ENCODE measurements at regions not wholly inside any gene's neighbourhood (a gene's known extent, or its start where the extent isn't known, plus 50 kb on each side); places are given as distances from the start of the nearest gene placed in this dataset.

DNA sequence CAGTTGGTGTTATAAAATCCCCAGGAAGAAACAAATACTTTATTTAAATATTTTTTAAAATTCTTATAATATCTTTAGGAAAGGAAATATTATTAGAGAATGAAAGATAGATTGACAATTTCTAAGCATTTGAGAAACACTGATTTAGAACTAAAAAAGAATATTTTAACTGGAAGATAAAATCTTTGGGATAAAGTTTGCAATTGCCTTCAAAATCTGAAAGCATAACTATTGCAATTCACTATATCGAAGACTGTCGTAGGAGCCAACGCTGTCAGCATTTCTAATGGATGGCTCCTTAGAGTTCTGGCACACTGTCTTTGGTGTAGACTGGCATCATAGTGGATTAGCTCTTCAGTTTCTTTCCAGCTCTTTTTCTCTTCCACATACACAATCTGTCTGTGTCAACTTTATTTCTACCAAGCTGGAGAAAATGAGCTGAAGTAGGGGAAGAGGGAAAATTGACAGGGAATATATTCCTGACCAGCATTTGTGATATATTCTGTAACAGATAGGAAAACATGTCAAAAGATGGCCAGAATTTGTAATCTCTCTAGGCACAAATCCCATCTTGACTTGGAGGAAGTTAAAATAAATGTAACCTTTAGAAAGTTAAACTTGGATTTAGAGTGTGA is 1561.4 kb downstream of the MAT2B start:
- no peak for DNase-seq
- TF ChIP-seq POLR2A (IDR thresholded peaks at IDR 0.05; ENCODE audit: low read length), result no peak
- no peak for TF ChIP-seq GATA1 (IDR thresholded peaks at IDR 0.05; ENCODE audit: low read depth, low read length)

DNA sequence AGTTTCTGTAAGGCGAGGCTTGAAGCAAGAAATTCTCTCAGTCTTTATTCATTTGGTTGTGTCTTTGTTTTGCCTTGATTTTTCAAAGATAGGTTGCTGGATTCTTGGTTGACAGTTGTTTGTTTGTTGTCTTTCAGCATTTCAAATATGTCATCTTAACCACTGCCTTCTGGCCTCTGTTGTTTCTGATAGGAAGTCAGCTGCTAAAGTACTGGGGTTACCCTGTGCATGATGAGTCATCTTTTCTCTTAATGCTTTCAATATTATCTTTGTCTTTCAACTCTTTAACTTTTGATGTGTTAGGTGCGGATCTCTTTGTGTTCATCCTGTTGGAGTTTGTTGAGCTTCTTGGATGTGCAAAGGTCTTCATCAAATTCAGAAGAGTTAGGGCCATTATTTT is 1571.3 kb downstream of the MAT2B start:
- DNase-seq, result peak; percentile 6 to 33
- TF ChIP-seq GATA1 (IDR thresholded peaks at IDR 0.05; ENCODE audit: low read depth, low read length) (no peak), POLR2A (IDR thresholded peaks at IDR 0.05; ENCODE audit: low read length) (no peak)

DNA sequence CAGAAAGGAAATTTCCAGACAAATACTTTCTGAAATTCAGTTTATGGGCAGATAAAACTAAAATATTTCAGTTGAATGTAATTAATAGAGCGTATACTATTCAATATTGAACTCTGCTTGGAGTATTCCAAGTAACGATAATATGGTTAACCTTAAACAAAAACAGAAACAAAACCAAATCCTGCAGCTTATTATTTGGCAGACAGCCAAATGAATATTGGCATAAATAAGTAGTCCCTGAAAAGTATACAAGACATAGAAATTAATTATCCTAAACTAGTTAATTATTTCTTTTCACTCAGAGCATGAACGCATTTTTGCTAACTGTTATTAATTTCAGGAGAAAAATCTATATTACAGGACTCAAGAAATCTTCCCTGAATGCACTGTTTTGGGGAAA is 1574.0 kb downstream of the MAT2B start:
- no peak for TF ChIP-seq GATA1 (IDR thresholded peaks at IDR 0.05; ENCODE audit: low read depth, low read length)
- no peak for TF ChIP-seq POLR2A (IDR thresholded peaks at IDR 0.05; ENCODE audit: low read length)
- DNase-seq, result no peak

DNA sequence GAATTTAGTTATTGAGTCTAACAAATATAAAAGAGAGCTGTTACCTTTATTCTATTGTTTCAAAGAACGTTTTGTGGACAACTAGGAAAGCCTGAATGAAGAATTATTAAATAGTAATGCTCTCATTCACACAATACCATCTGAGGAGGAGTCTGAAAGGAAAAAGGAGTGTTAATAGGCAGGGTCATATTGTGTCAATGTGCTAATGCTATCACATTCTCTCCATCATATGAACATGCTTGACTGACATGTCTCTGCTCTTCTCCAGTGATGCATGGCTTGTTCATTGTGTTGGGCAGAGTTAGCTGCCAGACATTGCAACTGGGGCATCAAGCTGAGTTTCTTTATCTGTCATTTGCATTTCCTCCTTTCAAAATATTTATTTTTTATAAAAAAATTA is 1578.0 kb downstream of the MAT2B start:
- no peak for DNase-seq
- TF ChIP-seq GATA1 (IDR thresholded peaks at IDR 0.05; ENCODE audit: low read depth, low read length) (no peak), POLR2A (IDR thresholded peaks at IDR 0.05; ENCODE audit: low read length) (no peak)

DNA sequence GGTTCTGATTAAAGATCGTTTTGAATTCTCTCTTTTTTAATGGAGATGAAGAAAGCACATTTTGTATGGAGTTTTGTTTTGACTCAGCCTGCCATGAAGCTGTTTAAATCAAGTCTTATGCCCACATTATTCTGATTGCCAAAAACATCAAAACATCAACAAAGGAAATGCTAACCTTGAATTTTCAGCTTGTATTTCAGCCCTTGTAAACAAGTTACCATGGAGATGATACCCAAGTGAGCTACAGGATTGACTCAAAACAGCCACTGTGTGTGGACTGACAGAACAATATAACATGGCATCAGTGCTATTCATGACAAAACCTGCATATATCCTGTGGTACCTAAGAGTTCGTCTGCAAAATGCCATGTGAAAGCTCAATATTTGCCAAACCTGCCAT is 1581.0 kb downstream of the MAT2B start:
- DNase-seq, result no peak
- TF ChIP-seq POLR2A (IDR thresholded peaks at IDR 0.05; ENCODE audit: low read length), result no peak

DNA sequence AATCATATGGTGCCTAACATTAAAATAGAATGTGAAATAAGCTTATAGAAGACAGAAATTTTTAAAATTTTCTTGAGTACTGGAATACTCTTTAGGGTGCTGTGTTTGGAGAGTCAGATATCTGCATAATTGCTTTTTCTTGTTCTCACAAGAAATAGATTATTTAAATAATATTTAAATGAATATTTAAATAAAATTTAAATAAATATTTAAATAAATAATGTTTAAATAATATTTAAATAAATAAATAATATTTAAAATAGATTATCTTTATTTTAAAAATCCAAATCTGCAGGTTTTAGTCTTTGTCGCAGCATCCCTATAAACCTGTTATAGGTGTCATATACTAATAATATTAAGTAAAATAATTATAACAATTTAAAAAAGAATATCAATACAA is 1589.4 kb downstream of the MAT2B start:
- TF ChIP-seq GATA1 (IDR thresholded peaks at IDR 0.05; ENCODE audit: low read depth, low read length), result no peak
- TF ChIP-seq POLR2A (IDR thresholded peaks at IDR 0.05; ENCODE audit: low read length), result no peak
- no peak for DNase-seq

DNA sequence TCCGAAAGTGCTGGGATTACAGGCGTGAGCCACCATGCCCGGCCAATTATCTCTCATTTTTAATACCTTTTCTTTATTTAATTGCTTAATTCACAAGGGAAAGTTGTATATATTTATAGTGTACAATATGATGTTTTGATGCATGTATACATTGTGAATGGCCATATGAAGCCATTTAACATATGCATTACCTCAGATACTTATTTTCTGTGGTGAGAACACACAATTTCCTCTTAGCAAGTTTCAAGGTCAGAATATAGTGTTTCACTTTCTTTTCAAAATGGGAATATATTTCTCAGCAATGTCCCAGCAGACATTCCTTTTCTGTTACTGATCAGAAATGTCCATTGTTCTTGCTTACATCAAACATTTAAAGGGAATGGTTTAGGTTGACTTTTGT is 1596.3 kb downstream of the MAT2B start:
- TF ChIP-seq GATA1 (IDR thresholded peaks at IDR 0.05; ENCODE audit: low read depth, low read length), result no peak
- DNase-seq, result no peak

DNA sequence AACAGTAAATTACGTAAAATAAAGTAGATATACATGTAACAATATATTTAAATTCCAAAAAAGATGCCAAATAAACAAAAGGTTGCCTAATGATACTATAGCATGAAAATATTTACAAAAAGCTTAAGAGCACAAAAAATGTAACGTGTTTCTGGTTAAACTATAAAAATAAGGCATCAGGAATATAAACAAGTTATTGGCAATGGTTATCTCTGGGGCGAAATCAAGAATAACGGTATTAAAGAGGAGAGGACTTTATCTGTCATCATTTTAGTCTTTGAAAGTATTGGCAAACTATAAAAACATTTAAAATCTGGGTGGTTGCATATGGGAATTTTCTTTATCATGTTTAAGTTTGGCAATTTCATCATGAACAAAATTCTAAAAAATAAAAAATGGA is 1599.2 kb downstream of the MAT2B start:
- no peak for DNase-seq
- TF ChIP-seq POLR2A (IDR thresholded peaks at IDR 0.05; ENCODE audit: low read length) (no peak), GATA1 (IDR thresholded peaks at IDR 0.05; ENCODE audit: low read depth, low read length) (no peak)

DNA sequence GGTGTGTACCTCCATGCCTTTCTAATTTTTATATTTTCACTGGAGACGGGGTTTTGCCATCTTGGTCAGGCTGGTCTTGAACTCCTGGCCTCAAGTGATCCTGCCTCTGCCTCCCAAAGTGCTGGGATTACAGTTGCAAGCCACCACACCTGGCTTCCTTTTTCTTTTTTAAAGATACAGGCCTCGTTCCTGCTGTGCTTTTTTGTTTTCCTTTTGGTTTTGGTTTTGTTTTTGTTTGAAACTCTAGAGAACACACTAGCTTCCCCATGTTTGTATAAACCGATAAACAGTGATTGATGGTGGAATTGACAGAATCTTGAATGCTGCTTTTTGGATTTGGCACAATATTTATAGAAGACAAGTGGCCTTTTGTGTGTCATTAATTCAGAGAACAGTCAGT is 1603.4 kb downstream of the MAT2B start:
- DNase-seq, result no peak
- TF ChIP-seq POLR2A (IDR thresholded peaks at IDR 0.05; ENCODE audit: low read length) (no peak), GATA1 (IDR thresholded peaks at IDR 0.05; ENCODE audit: low read depth, low read length) (no peak)

DNA sequence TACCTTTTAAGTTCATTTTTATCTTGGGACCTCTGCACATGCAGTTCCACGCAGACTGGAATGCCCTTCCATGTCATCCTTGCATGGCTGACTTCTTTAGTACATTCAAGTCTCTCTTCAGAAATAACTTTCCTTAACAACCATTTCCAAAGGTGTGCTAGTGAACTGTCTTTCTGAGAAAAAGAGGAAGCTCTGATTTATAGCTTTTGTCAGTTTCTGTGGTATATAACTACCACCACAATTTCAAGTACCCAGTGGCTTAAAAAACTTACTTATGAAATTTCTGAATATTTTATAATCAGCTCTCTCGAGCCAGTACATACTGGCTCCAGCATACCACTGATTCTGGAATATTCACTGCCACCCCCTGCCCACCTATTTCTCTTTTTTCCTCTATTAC is 1613.8 kb downstream of the MAT2B start:
- DNase-seq, result no peak
- TF ChIP-seq GATA1 (IDR thresholded peaks at IDR 0.05; ENCODE audit: low read depth, low read length), result no peak

DNA sequence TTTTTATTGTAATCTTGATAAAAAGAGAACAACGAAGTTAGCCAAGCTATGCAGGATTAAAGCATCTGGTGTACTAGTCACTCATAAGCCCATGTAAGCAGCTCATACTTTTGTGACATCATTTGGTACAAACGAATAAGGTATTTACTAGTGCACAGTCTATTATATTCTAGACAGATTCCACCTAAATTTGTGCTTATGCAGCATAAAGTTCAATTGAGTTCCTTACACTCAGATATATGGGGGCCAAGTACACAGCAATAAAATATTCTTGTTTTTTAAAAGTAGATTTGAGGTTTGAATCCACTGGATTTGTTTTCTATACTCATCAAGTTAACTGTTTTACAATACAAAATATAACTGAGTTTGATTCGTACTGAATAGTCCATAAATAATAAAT is 1621.2 kb downstream of the MAT2B start:
- no peak for DNase-seq
- TF ChIP-seq GATA1 (IDR thresholded peaks at IDR 0.05; ENCODE audit: low read depth, low read length) (no peak), POLR2A (IDR thresholded peaks at IDR 0.05; ENCODE audit: low read length) (no peak)

DNA sequence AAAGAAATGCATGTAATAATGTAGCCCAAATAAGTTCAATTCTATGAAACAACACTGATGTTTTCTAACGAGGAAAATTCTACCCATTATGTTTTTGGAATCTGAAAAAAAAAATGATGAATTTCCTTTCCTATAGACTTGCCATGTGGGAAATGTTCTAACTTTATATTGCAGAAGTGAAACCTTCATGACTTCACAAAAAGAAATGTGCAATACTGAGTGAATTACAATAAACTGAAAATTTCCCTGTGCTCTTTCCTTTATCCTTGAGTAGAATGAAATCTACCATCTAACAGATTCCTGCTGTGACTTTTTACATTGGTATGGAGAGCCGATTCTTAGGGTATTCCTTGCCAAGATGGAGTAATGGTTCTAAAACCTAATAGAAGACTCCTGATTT is 1622.5 kb downstream of the MAT2B start:
- TF ChIP-seq POLR2A (IDR thresholded peaks at IDR 0.05; ENCODE audit: low read length) (no peak), GATA1 (IDR thresholded peaks at IDR 0.05; ENCODE audit: low read depth, low read length) (no peak)
- no peak for DNase-seq

DNA sequence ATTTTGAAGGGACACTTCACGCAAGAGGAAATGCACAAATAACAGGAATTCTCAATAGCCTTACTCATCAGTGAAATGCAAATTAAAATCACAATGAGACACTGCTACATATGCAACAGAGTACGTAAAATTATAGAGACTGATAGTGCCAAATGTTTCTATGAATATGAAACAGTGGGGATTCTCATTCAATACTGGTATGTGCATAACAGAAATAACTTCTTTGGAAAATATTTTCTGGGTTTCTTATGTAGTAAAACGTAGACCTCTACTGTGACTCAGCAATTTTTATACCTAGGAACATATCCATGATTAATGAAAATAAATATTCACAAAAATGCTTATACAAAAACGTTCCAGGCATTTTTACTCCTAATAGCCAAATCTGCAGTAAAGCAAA is 1625.2 kb downstream of the MAT2B start:
- DNase-seq, result no peak
- TF ChIP-seq GATA1 (IDR thresholded peaks at IDR 0.05; ENCODE audit: low read depth, low read length), result no peak
- no peak for TF ChIP-seq POLR2A (IDR thresholded peaks at IDR 0.05; ENCODE audit: low read length)

DNA sequence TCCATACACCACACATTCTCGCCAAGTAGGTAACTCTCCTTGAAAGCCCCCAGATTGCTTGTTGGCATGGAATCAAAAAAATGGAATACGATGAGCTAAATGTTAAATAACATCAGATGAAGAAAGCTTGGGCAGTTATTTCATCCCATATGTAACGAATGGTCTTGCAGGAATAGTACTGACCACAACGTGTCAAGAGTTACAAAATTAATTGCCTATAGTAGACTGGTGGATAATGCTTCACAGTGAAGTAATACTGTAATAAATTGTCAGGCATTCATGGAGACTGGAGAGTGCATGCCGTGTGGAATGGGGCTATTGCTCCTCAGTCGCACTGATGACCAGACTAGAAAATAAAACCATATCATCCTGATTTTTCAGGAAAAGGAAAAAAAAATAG is 1628.7 kb downstream of the MAT2B start:
- TF ChIP-seq GATA1 (IDR thresholded peaks at IDR 0.05; ENCODE audit: low read depth, low read length) (no peak), POLR2A (IDR thresholded peaks at IDR 0.05; ENCODE audit: low read length) (no peak)

DNA sequence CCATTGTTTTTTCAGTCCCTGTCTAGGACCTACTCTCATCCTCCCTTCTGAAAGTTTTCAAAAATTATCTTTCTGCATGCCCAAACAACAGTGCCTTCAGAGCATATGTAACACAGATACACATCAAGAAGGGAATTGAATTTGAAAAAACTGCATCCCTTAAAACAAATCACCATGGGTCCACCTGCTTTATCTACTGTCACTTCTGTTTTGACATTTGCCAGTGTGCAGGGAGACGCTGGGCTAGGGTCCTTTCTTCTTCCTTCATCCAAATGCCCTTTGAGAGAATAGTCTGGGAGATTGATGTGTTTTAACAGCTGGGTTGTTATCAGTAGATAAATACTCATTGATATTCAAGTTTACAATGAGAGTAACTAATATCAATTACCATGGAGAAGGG is 1630.1 kb downstream of the MAT2B start:
- no peak for DNase-seq

More for the DNA sequence above, 1628.7 kb downstream of the MAT2B start:
- no peak for DNase-seq

DNA sequence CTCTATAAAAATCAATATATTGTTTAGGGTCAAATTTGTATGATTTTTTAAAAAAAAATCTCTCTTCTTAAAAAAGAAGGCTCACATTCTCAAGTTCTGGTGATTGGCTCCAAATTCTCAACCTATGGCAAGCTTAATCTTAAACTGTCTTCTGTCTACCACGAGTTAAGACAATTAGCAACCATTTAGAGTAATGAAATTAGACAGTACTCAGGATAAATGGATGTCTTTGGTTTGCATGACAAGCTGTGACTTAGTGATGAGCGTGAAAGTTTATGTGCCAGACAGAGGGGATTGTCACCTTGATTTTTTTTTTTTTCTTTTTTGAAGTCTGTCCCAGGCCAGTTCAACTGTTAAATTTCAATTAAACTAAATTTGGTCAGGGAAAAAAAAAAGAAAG is 1632.3 kb downstream of the MAT2B start:
- DNase-seq, result no peak
- TF ChIP-seq GATA1 (IDR thresholded peaks at IDR 0.05; ENCODE audit: low read depth, low read length), result no peak
- TF ChIP-seq POLR2A (IDR thresholded peaks at IDR 0.05; ENCODE audit: low read length), result no peak

More for the DNA sequence above, 1630.1 kb downstream of the MAT2B start:
- TF ChIP-seq GATA1 (IDR thresholded peaks at IDR 0.05; ENCODE audit: low read depth, low read length) (no peak), POLR2A (IDR thresholded peaks at IDR 0.05; ENCODE audit: low read length) (no peak)
